ENCODE measurements at regions not wholly inside any gene's neighbourhood (a gene's known extent, or its start where the extent isn't known, plus 50 kb on each side); places are given as distances from the start of the nearest gene placed in this dataset.
"Not testable (repeated sequence)": the region's sequence is repeated elsewhere in the genome, so short reads cannot be mapped to it uniquely, and the experiment has no call there.

DNA sequence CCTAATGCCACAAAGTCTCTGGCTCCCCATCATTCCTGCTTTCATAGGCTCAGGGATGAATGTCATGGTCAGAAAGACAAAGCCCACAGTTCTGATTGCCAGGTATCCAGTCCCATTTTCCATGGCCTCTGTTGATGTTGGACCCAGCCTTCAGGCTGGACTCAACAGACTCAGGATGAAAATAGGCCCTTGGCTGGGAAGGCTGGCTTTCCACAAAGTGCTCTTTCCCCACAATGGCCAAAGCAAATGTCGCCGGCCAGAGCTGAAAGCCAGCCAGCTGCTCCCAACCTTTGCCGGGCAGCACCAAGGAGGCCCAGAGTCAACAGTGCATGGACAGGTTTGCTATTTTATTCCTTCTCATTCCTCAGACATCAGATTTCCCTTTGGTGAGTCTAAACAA, 430.1 kb upstream of the FGF16 start:
- no peaks in the 10 kb centered on the region for H3K9me3 ChIP-seq (ENCODE audit: insufficient read depth, low read depth, low read length)
- TF ChIP-seq, protein P1, sequence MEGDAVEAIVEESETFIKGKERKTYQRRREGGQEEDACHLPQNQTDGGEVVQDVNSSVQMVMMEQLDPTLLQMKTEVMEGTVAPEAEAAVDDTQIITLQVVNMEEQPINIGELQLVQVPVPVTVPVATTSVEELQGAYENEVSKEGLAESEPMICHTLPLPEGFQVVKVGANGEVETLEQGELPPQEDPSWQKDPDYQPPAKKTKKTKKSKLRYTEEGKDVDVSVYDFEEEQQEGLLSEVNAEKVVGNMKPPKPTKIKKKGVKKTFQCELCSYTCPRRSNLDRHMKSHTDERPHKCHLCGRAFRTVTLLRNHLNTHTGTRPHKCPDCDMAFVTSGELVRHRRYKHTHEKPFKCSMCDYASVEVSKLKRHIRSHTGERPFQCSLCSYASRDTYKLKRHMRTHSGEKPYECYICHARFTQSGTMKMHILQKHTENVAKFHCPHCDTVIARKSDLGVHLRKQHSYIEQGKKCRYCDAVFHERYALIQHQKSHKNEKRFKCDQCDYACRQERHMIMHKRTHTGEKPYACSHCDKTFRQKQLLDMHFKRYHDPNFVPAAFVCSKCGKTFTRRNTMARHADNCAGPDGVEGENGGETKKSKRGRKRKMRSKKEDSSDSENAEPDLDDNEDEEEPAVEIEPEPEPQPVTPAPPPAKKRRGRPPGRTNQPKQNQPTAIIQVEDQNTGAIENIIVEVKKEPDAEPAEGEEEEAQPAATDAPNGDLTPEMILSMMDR (conservative IDR thresholded peaks at IDR 0.05; ENCODE audit: low read length): no peak
- TF ChIP-seq EZH2phosphoT487 (IDR thresholded peaks at IDR 0.05; ENCODE audit: borderline replicate concordance): no peak
- H3K79me2 ChIP-seq (ENCODE audit: insufficient read depth, low read length): no peaks in the 10 kb centered on the region
- no peak overlapping the region for H3K4me3 ChIP-seq (ENCODE audit: low read length, poor library complexity, severe bottlenecking)
- H3K4me2 ChIP-seq (ENCODE audit: low read depth, low read length, poor library complexity, severe bottlenecking): no peak overlapping the region
- H3K4me1 ChIP-seq (ENCODE audit: insufficient read depth, low read length, poor library complexity, severe bottlenecking): no peaks in the 10 kb centered on the region
- H3F3A ChIP-seq (ENCODE audit: low read depth): no peaks in the 10 kb centered on the region
- no peaks in the 10 kb centered on the region for H4K20me1 ChIP-seq (ENCODE audit: insufficient read depth, low read length, poor library complexity, severe bottlenecking)
- H3K27me3 ChIP-seq (ENCODE audit: insufficient read depth, low read length, poor library complexity, severe bottlenecking): no peaks in the 10 kb centered on the region
- H3K36me3 ChIP-seq (ENCODE audit: insufficient read depth, low read length): no peaks in the 10 kb centered on the region
- H2AFZ ChIP-seq (ENCODE audit: low read length): no peak overlapping the region
- no peaks in the 10 kb centered on the region for H3K9me2 ChIP-seq (replicated peaks; ENCODE audit: low read depth, low read length)
- no peak overlapping the region for H3K9ac ChIP-seq (ENCODE audit: low read depth, low read length, poor library complexity, severe bottlenecking)

DNA sequence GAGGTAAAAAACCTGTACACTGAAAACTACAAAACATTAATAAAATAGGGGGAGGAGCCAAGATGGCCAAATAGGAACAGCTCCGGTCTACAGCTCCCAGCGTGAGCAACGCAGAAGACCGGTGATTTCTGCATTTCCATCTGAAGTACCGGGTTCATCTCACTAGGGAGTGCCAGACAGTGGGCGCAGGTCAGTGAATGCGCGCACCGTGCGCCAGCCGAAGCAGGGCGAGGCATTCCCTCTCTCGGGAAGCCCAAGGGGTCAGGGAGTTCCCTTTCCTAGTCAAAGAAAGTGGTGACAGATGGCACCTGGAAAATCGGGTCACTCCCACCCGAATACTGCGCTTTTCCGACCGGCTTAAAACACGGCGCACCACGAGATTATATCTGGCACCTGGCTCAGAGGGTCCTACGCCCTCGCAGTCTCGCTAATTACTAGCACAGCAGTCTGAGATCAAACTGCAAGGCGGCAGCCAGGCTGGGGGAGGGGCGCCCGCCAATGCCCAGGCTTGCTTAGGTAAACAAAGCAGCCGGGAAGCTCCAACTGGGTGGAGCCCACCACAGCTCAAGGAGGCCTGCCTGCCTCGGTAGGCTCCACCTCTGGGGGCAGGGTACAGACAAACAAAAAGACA, 400.9 kb upstream of the FGF16 start:
- not testable (repeated sequence) for H3K79me2 ChIP-seq (ENCODE audit: insufficient read depth, low read length); H3K9me2 ChIP-seq (replicated peaks; ENCODE audit: low read depth, low read length); H3K4me1 ChIP-seq (ENCODE audit: insufficient read depth, low read length, poor library complexity, severe bottlenecking); H3K36me3 ChIP-seq (ENCODE audit: insufficient read depth, low read length); H4K20me1 ChIP-seq (ENCODE audit: insufficient read depth, low read length, poor library complexity, severe bottlenecking); H3K27me3 ChIP-seq (ENCODE audit: insufficient read depth, low read length, poor library complexity, severe bottlenecking); H3F3A ChIP-seq (ENCODE audit: low read depth); H3K9me3 ChIP-seq (ENCODE audit: insufficient read depth, low read depth, low read length); H3K9ac ChIP-seq (ENCODE audit: low read depth, low read length, poor library complexity, severe bottlenecking); H2AFZ ChIP-seq (ENCODE audit: low read length); H3K4me3 ChIP-seq (ENCODE audit: low read length, poor library complexity, severe bottlenecking); H3K4me2 ChIP-seq (ENCODE audit: low read depth, low read length, poor library complexity, severe bottlenecking)

DNA sequence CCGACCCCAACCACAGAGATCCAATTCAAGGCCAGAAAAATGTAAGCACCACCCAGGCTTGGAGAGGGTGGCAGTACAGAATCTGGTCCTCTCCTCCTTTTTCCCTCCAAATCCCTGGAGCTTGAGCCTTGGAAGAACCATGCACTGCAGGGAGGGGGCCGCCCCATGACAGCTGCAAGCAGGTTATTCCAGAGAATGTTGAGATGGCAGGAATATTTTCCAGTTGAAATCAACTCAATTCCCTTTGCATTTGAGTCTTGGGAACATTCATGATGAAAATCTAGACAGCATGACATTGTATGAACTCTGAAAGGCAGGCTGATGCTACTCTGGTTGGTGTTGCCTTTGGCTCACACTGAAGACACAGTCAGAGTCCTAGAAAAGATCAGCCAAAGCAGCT, 386.6 kb upstream of the FGF16 start:
- Histone ChIP-seq H3K79me2 (ENCODE audit: insufficient read depth, low read length) (no peaks in the 10 kb centered on the region), H3K9me3 (ENCODE audit: insufficient read depth, low read depth, low read length) (no peaks in the 10 kb centered on the region), H3K4me2 (ENCODE audit: low read depth, low read length, poor library complexity, severe bottlenecking) (no peak overlapping the region), H3F3A (ENCODE audit: low read depth) (no peaks in the 10 kb centered on the region), H3K9ac (ENCODE audit: low read depth, low read length, poor library complexity, severe bottlenecking) (no peak overlapping the region), H3K27me3 (ENCODE audit: insufficient read depth, low read length, poor library complexity, severe bottlenecking) (no peaks in the 10 kb centered on the region), H3K9me2 (replicated peaks; ENCODE audit: low read depth, low read length) (no peaks in the 10 kb centered on the region), H3K36me3 (ENCODE audit: insufficient read depth, low read length) (no peaks in the 10 kb centered on the region), H2AFZ (ENCODE audit: low read length) (no peak overlapping the region), H4K20me1 (ENCODE audit: insufficient read depth, low read length, poor library complexity, severe bottlenecking) (no peaks in the 10 kb centered on the region), H3K4me1 (ENCODE audit: insufficient read depth, low read length, poor library complexity, severe bottlenecking) (no peaks in the 10 kb centered on the region), H3K4me3 (ENCODE audit: low read length, poor library complexity, severe bottlenecking) (no peak overlapping the region)
- no peak for TF ChIP-seq EZH2phosphoT487 (IDR thresholded peaks at IDR 0.05; ENCODE audit: borderline replicate concordance)
- TF ChIP-seq, protein P1 (conservative IDR thresholded peaks at IDR 0.05; ENCODE audit: low read length): no peak

DNA sequence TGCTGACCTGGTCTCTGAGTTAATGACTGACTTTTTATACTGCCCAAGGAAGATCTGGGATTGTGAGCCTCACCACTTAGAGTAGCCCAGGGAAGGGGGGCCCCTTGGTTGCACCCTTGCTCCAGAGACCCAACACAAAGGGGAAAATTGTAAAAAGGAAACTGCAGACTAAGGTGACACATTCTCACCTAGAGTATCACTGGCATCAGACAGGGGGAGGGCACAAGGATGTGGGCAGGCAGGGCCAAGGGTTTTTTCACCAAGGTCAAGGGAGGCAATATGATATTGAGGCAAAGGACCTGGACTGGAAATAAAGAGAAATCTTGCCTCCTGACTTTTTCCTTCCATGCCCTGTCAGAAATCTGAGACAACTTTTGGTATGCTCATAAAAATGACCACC, 386.2 kb upstream of the FGF16 start:
- TF ChIP-seq, protein P1 (conservative IDR thresholded peaks at IDR 0.05; ENCODE audit: low read length): no peak
- no peak for TF ChIP-seq EZH2phosphoT487 (IDR thresholded peaks at IDR 0.05; ENCODE audit: borderline replicate concordance)
- Histone ChIP-seq H3K4me2 (ENCODE audit: low read depth, low read length, poor library complexity, severe bottlenecking) (no peak overlapping the region), H3K4me1 (ENCODE audit: insufficient read depth, low read length, poor library complexity, severe bottlenecking) (no peaks in the 10 kb centered on the region), H3K79me2 (ENCODE audit: insufficient read depth, low read length) (no peaks in the 10 kb centered on the region), H3K36me3 (ENCODE audit: insufficient read depth, low read length) (no peaks in the 10 kb centered on the region), H3K9me2 (replicated peaks; ENCODE audit: low read depth, low read length) (no peaks in the 10 kb centered on the region), H2AFZ (ENCODE audit: low read length) (no peak overlapping the region), H3K27me3 (ENCODE audit: insufficient read depth, low read length, poor library complexity, severe bottlenecking) (no peaks in the 10 kb centered on the region), H4K20me1 (ENCODE audit: insufficient read depth, low read length, poor library complexity, severe bottlenecking) (no peaks in the 10 kb centered on the region), H3F3A (ENCODE audit: low read depth) (no peaks in the 10 kb centered on the region), H3K4me3 (ENCODE audit: low read length, poor library complexity, severe bottlenecking) (no peak overlapping the region), H3K9ac (ENCODE audit: low read depth, low read length, poor library complexity, severe bottlenecking) (no peak overlapping the region), H3K9me3 (ENCODE audit: insufficient read depth, low read depth, low read length) (no peaks in the 10 kb centered on the region)

Data from Loucy (cell line).